Activated CD8-positive, alpha-beta memory T cell treated with anti-CD3 and anti-CD28 coated beads for 4 hours (primary cell): ENCODE measurements at regions not wholly inside any gene's neighbourhood (a gene's known extent, or its start where the extent isn't known, plus 50 kb on each side); places are given as distances from the start of the nearest gene placed in this dataset.
A peak's percentile ranks its signal among the peaks of the same experiment; 100 is the strongest.
"Not testable (repeated sequence)": the region's sequence is repeated elsewhere in the genome, so short reads cannot be mapped to it uniquely, and the experiment has no call there.

Experiments
- DNase-seq, 2 donors: peaks; one replicate each; pipeline ENCODE4 v3.0.0-alpha.2; 2020; ENCODE audit warnings: low read depth in 2 of 2

- no peak for DNase-seq
Measured at GRCh38 chr4:26175006-26175786, 145.6 kb upstream of the RBPJ start.

GRCh38 chr4:26175905-26176470, 144.8 kb upstream of the RBPJ start:
- no peak for DNase-seq

- no peak for DNase-seq
Measured at GRCh38 chr4:26176598-26177149, 144.1 kb upstream of the RBPJ start.

GRCh38 chr4:26178854-26179253, 142.0 kb upstream of the RBPJ start:
- DNase-seq, result no peak

GRCh38 chr4:26179316-26179760, 141.5 kb upstream of the RBPJ start:
- DNase-seq, result no peak

GRCh38 chr4:26181616-26182015, 139.2 kb upstream of the RBPJ start:
- no peak for DNase-seq

- DNase-seq, result no peak
Measured at GRCh38 chr4:26183017-26183416, 137.8 kb upstream of the RBPJ start.

GRCh38 chr4:26185436-26185835, 135.4 kb upstream of the RBPJ start:
- DNase-seq, result no peak

GRCh38 chr4:26191353-26191752, 129.5 kb upstream of the RBPJ start:
- DNase-seq, result no peak

GRCh38 chr4:26192899-26193869, 127.6 kb upstream of the RBPJ start:
- no peak for DNase-seq

- DNase-seq, result no peak
Measured at GRCh38 chr4:26194764-26195163, 126.0 kb upstream of the RBPJ start.

GRCh38 chr4:26196567-26196966, 124.2 kb upstream of the RBPJ start:
- DNase-seq, result no peak

GRCh38 chr4:26197018-26197779, 123.6 kb upstream of the RBPJ start:
- peak; percentile 36 to 62 for DNase-seq

- DNase-seq, result not testable (repeated sequence)
Measured at GRCh38 chr4:26198931-26199330, 121.9 kb upstream of the RBPJ start.

- no peak for DNase-seq
Measured at GRCh38 chr4:26199596-26199995, 121.2 kb upstream of the RBPJ start.

- no peak for DNase-seq
Measured at GRCh38 chr4:26201120-26201519, 119.7 kb upstream of the RBPJ start.

- DNase-seq, result no peak
Measured at GRCh38 chr4:26204249-26204825, 116.5 kb upstream of the RBPJ start.

- no peak for DNase-seq
Measured at GRCh38 chr4:26204911-26205370, 115.9 kb upstream of the RBPJ start.

GRCh38 chr4:26206339-26206738, 114.5 kb upstream of the RBPJ start:
- no peak for DNase-seq

- no peak for DNase-seq
Measured at GRCh38 chr4:26206999-26207398, 113.8 kb upstream of the RBPJ start.

- DNase-seq, result no peak
Measured at GRCh38 chr4:26207631-26208030, 113.2 kb upstream of the RBPJ start.
